ENCODE measurements at regions not wholly inside any gene's neighbourhood (a gene's known extent, or its start where the extent isn't known, plus 50 kb on each side); places are given as distances from the start of the nearest gene placed in this dataset.

DNA sequence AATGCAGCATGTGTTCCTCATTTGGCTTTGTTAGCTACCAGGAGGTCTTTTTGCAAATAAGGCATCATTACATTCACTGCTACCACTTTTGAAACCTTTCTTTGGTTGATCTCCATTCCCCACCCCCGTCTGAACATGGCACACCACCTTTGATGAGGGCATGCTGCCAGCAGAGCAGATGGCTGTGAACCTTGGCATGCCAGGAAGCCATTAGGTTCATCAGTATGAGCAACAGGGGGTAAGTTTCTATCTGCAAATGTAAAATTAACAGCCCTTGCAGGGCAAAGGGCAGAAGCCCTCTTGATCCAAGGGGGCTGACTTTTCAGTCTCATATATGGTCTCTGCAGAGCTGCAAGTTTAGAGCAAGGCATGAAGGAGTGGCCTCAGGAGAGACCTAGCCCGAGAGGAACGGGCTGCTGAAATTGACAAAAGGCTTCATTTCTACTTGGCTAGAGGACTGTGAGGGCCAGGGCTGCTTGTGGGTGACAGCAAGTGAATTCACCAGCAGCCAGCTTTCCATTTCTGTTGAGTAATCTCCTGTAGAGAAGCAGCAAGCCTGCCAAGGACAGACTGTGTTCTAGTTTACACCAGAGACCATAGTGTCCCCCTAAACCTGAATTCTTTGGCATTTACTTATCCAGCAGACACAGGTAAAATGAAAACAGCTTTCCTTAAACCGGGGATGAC, 127.9 kb downstream of the ZNF326 start:
- ATAC-seq (replicated peaks) (no peak), DNase-seq (no peak)
- Mint-ChIP-seq H3K9me3 (no peaks in the 10 kb centered on the region), H3K4me1 (ENCODE audit: low read depth in 2 of 2) (no peaks in the 10 kb centered on the region), H3K36me3 (ENCODE audit: insufficient read depth) (no peaks in the 10 kb centered on the region), H3K4me3 (no peak overlapping the region), H3K27me3 (peaks cover 24 to 50% of the 10 kb centered on the region in 2 donors), H3K27ac (no peak overlapping the region)

DNA sequence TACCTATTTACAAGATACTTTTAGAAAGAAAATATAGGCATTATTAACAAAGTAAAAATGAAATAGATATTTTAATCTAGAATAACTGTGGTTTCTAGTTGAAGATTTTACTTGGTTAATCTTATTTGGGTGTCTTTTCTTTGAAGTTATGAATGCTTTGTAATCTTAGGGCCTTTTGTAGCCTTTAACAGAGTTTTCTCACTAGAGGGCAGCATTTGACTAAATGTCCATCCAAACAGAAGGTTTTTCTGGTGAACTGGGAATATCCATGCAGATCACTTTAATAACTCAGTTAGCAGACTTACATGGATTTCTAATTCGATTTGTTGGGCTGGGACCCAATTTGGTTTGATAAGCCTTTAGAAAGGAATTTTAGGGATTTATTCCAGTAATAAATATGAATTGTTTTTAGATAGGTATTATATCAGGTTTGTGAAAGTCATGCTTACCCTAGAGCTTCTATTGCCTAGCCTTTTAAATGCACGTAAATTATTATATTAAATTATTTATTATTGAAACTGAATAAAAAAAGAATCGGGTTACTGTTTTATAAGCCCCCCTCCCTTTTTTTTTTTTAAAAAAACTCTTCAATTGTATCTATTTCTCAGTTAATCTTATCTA, 119.7 kb downstream of the ZNF326 start:
- no peaks in the 10 kb centered on the region for H3K36me3 Mint-ChIP-seq (ENCODE audit: insufficient read depth)
- DNase-seq (no peak), ATAC-seq (replicated peaks) (no peak)
- H3K27ac Mint-ChIP-seq: no peak overlapping the region
- no peak overlapping the region for H3K4me3 Mint-ChIP-seq
- peaks cover 28 to 34% of the 10 kb centered on the region in 2 donors for H3K27me3 Mint-ChIP-seq
- H3K9me3 Mint-ChIP-seq: no peaks in the 10 kb centered on the region
- H3K4me1 Mint-ChIP-seq (ENCODE audit: low read depth in 2 of 2): no peaks in the 10 kb centered on the region

DNA sequence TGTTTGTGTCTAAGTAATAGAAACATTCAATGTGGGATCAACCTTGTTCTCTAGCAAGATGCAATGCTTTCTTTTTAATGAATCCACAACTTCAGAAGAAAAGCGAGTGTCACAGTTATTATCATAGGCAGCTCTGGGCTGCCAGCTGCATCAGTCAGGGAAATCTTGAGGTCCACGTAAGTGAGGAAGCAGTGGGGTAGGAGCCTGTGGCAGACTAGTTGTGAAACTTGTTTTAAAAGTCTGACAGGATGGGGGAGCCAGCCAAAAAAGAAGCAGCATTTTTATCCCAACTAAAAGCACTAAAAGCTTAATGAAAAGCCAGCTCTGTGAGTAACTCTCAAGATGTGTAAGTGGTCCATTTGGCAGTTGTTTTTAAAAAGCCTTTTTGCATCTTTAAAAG, 113.1 kb downstream of the ZNF326 start:
- Mint-ChIP-seq H3K4me3 (no peak overlapping the region), H3K36me3 (ENCODE audit: insufficient read depth) (no peaks in the 10 kb centered on the region), H3K4me1 (ENCODE audit: low read depth in 2 of 2) (no peaks in the 10 kb centered on the region), H3K9me3 (no peaks in the 10 kb centered on the region), H3K27ac (no peak overlapping the region), H3K27me3 (peaks cover 21 to 30% of the 10 kb centered on the region in 2 donors)
- ATAC-seq (replicated peaks): no peak
- DNase-seq: no peak

DNA sequence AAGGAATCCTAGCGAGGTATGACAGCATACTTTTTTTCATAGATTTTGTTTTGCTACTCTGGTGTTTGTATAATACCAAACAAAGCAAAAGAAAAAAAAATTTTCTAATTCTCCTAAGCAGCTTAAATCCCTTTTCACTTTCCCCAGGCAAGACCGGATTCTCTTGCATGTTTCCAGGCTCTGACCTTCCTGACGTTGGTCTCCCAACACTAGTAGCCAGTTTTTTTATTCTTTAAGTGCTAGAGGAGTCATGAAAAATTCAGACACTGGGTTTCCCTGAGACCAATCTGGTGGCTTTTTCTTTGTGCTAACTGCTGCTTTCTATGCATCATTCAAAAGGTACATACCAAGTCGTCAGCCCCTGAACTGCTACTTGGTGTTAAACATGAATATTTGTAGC, 111.4 kb downstream of the ZNF326 start:
- H3K4me1 Mint-ChIP-seq (ENCODE audit: low read depth in 2 of 2): no peaks in the 10 kb centered on the region
- H3K27me3 Mint-ChIP-seq: peaks cover 16 to 30% of the 10 kb centered on the region in 2 donors
- H3K9me3 Mint-ChIP-seq: no peaks in the 10 kb centered on the region
- ATAC-seq (replicated peaks) (no peak), DNase-seq (no peak)
- H3K36me3 Mint-ChIP-seq (ENCODE audit: insufficient read depth): no peaks in the 10 kb centered on the region
- no peak overlapping the region for H3K4me3 Mint-ChIP-seq
- no peak overlapping the region for H3K27ac Mint-ChIP-seq

DNA sequence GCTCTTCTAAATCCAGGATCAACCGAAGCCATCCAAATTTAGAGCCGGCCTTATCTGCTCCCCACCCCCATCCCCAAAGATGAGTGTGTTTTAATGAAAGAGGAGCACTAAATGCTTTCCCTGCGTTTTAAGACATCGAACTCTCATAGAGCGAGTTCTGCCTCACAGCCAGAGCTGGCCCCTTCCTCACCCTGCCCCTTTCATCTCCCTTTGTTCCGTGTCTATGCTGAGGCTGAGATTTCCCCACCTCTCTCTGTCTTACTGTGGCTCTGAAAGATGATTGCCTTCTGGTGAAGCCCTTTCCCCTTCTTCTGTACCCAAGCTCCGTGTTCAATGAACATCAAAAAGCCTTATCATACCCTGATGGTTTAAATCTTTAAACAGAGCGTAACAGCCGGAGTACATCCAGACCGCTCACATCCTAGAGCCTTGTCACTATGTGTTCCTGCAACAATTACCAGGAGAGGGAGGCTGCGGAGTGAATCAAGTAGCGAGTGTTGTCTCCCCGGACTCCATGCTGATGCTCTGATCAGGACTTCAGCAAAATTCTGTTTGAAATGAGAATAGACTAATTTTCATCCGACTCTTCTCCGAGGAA, 110.1 kb downstream of the ZNF326 start:
- Mint-ChIP-seq H3K27me3 (peaks cover 16 to 26% of the 10 kb centered on the region in 2 donors), H3K36me3 (ENCODE audit: insufficient read depth) (no peaks in the 10 kb centered on the region), H3K9me3 (no peaks in the 10 kb centered on the region), H3K4me1 (ENCODE audit: low read depth in 2 of 2) (no peaks in the 10 kb centered on the region), H3K4me3 (no peak overlapping the region), H3K27ac (no peak overlapping the region)
- ATAC-seq (replicated peaks) (no peak), DNase-seq (no peak)

DNA sequence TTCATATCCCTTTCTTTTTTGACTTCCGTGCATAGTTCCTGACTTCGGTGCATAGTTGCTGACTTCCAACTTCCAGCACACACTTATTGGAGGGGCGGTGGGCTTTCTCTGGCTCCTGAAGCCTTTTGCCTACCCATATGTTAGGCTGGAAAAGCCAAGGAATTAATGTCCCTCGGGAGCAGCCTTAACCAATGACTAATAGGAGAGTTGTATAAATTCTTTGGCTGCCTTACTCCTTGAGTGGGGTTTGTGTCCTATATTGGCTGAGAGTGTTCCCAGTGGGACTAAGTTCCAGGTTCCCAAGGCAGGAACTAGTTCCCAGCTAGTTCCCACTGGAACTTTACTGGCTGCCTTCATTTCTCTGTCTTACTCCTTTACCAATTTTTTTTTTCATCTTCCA, 105.7 kb downstream of the ZNF326 start:
- Mint-ChIP-seq H3K4me3 (no peak overlapping the region), H3K4me1 (ENCODE audit: low read depth in 2 of 2) (no peaks in the 10 kb centered on the region), H3K27me3 (peaks cover 0 to 4% of the 10 kb centered on the region in 2 donors), H3K27ac (no peak overlapping the region), H3K9me3 (peaks cover 0 to 2% of the 10 kb centered on the region in 2 donors), H3K36me3 (ENCODE audit: insufficient read depth) (no peaks in the 10 kb centered on the region)
- DNase-seq (no peak), ATAC-seq (replicated peaks) (no peak)

DNA sequence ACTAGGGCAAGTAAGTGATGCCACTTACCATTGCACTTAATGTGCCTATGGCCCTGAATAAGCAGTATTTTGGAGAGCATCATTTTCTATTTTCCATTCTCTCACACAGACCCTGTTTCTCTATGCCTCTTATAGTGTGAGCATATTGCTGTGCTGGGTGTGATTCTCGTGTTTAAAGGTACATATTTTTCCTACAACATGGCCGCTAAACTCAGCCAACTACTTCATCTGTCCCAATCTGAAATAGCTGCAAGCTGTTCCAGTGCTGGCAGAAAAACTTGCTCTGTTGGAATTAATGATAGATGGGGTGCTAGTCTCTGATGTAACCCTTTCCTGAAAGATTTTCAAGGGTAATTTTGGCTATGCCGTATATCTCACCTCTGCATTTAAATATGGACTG, 97.5 kb downstream of the ZNF326 start:
- no peak overlapping the region for H3K4me3 Mint-ChIP-seq
- H3K27ac Mint-ChIP-seq: no peak overlapping the region
- H3K36me3 Mint-ChIP-seq (ENCODE audit: insufficient read depth): no peaks in the 10 kb centered on the region
- ATAC-seq (replicated peaks) (no peak), DNase-seq (no peak)
- peaks cover 0 to 2% of the 10 kb centered on the region in 2 donors for H3K9me3 Mint-ChIP-seq
- H3K4me1 Mint-ChIP-seq (ENCODE audit: low read depth in 2 of 2): no peaks in the 10 kb centered on the region
- peaks cover 37 to 59% of the 10 kb centered on the region in 2 donors for H3K27me3 Mint-ChIP-seq
